H1 (cell line): ENCODE measurements at regions not wholly inside any gene's neighbourhood (a gene's known extent, or its start where the extent isn't known, plus 50 kb on each side); places are given as distances from the start of the nearest gene placed in this dataset.

ENCODE experiments used
- CTCF ChIA-PET: fragments of 300-600 bp; sonication (Branson Sonifier 250); formaldehyde crosslinking; loops from one replicate; lab custom pipeline; 2021; ENCODE audit not compliant: partially characterized antibody; lab: Charles Lee
- POLR2A ChIA-PET: fragments of 300-600 bp; sonication (Branson Sonifier 250); formaldehyde crosslinking; loops from one replicate; lab custom pipeline; 2021; ENCODE audit warnings: inconsistent platforms; ENCODE audit not compliant: partially characterized antibody; lab: Charles Lee
- DNase-seq, 2 experiments: peaks; one replicate each; pipeline versions ENCODE4 v3.0.0 to v3.0.0-alpha.2; 2010 to 2022; ENCODE audit warnings: low spot score in 2 of 2, low read depth in 1 of 2, mixed read lengths in 1 of 2
- FAIRE-seq: peaks from 2 replicates; lab custom pipeline; 2011; peaks lifted over from hg19 to GRCh38; lab: Jason Lieb, UNC
- H2AFZ ChIP-seq: 2 replicates; pipeline ENCODE4 v1.8.1; 2012; ENCODE audit warnings: low read length, inconsistent platforms
- H2AK5ac ChIP-seq: 2 replicates; pipeline ENCODE4 v1.6.1; 2013; ENCODE audit warnings: low read depth, low read length
- H2BK120ac ChIP-seq: replicated peaks from 2 replicates; pipeline ENCODE3; 2013; ENCODE audit warnings: low read depth, low read length, inconsistent platforms
- H2BK12ac ChIP-seq: 2 replicates; pipeline ENCODE4 v1.6.1; 2013; ENCODE audit warnings: low read depth, low read length
- H2BK15ac ChIP-seq: 2 replicates; pipeline ENCODE4 v1.6.1; 2013; ENCODE audit warnings: low read length
- H2BK20ac ChIP-seq: 2 replicates; pipeline ENCODE4 v1.6.1; 2013; ENCODE audit warnings: low read length
- H2BK5ac ChIP-seq: 2 replicates; pipeline ENCODE4 v1.6.1; 2013; ENCODE audit warnings: low read depth, low read length
- H3K14ac ChIP-seq: 2 replicates; pipeline ENCODE4 v1.6.1; 2013; ENCODE audit warnings: inconsistent platforms; ENCODE audit not compliant: insufficient read length
- H3K18ac ChIP-seq: 2 replicates; pipeline ENCODE4 v1.6.1; 2013; ENCODE audit warnings: low read length; ENCODE audit errors: extremely low read depth
- H3K23ac ChIP-seq: 2 replicates; pipeline ENCODE4 v1.6.1; 2013; ENCODE audit warnings: inconsistent platforms; ENCODE audit not compliant: insufficient read length
- H3K23me2 ChIP-seq: 2 replicates; pipeline ENCODE4 v1.6.1; 2013; ENCODE audit warnings: low read depth, low read length
- H3K27ac ChIP-seq: 2 replicates; pipeline ENCODE4 v1.6.1; 2011; ENCODE audit warnings: low read depth, low read length, inconsistent platforms
- H3K27me3 ChIP-seq, 4 experiments: replicated peaks in 1 of 4; 1 replicate in 1 of 4; 2 replicates in 3 of 4; pipeline versions ENCODE4 v1.6.1 to v1.8.1; 2011 to 2013; ENCODE audit warnings: low read length in 3 of 4, mild to moderate bottlenecking in 3 of 4, inconsistent platforms in 2 of 4, mixed read lengths in 2 of 4, moderate library complexity in 1 of 4; ENCODE audit not compliant: control insufficient read depth in 3 of 4, insufficient read depth in 3 of 4; ENCODE audit errors: extremely low read depth in 1 of 4
- H3K36me3 ChIP-seq, 4 experiments: 2 replicates each; pipeline versions ENCODE4 v1.6.1 to v1.8.1; 2011 to 2013; ENCODE audit warnings: mild to moderate bottlenecking in 4 of 4, low read length in 3 of 4, moderate library complexity in 2 of 4, control low read depth in 1 of 4, inconsistent platforms in 1 of 4; ENCODE audit not compliant: insufficient read depth in 4 of 4, control insufficient read depth in 2 of 4
- H3K4ac ChIP-seq: replicated peaks from 2 replicates; pipeline ENCODE3; 2013; ENCODE audit warnings: low read length, low read depth, mixed read lengths, inconsistent platforms; ENCODE audit not compliant: insufficient read length
- H3K4me1 ChIP-seq, 4 experiments: replicated peaks in 1 of 4; 1 replicate in 1 of 4; 2 replicates in 3 of 4; pipeline versions ENCODE4 v1.6.1 to v1.8.1; 2011 to 2013; ENCODE audit warnings: low read length in 3 of 4, inconsistent platforms in 2 of 4, mixed read lengths in 1 of 4; ENCODE audit not compliant: insufficient read depth in 4 of 4, control insufficient read depth in 3 of 4
- H3K4me2 ChIP-seq, 2 experiments: 2 replicates each; pipeline versions ENCODE4 v1.6.1 to v1.8.1; 2011 to 2013; ENCODE audit warnings: low read depth in 2 of 2, low read length in 2 of 2, control low read depth in 1 of 2, inconsistent platforms in 1 of 2, mild to moderate bottlenecking in 1 of 2; ENCODE audit not compliant: insufficient read depth in 1 of 2
- H3K4me3 ChIP-seq, 4 experiments: fragments of 200-600, 300-600 bp in 1 of 4; sonication (generic), shearing (Covaris generic), sonication (Bioruptor Twin) in 1 of 4; 2 replicates each; pipeline versions ENCODE4 v1.5.1 to v1.8.1; 2011 to 2016; ENCODE audit warnings: low read length in 4 of 4, low read depth in 3 of 4, control low read depth in 2 of 4, inconsistent platforms in 2 of 4, mild to moderate bottlenecking in 2 of 4, mixed read lengths in 1 of 4, moderate library complexity in 1 of 4; ENCODE audit not compliant: insufficient read depth in 2 of 4; ENCODE audit errors: extremely low read depth in 1 of 4
- H3K56ac ChIP-seq: replicated peaks from 2 replicates; pipeline ENCODE3; 2013; ENCODE audit warnings: low read depth, mild to moderate bottlenecking, mixed read lengths, low read length, inconsistent platforms; ENCODE audit not compliant: insufficient read length
- H3K79me1 ChIP-seq: 2 replicates; pipeline ENCODE4 v1.6.1; 2013; ENCODE audit warnings: low read depth, low read length, control low read depth
- H3K79me2 ChIP-seq, 2 experiments: 2 replicates each; pipeline versions ENCODE4 v1.6.1 to v1.8.1; 2012 to 2013; ENCODE audit warnings: low read length in 2 of 2, mild to moderate bottlenecking in 2 of 2, inconsistent platforms in 1 of 2; ENCODE audit not compliant: insufficient read depth in 2 of 2, control insufficient read depth in 1 of 2
- H3K9ac ChIP-seq, 4 experiments: replicated peaks in 1 of 4; 1 replicate in 1 of 4; 2 replicates in 3 of 4; pipeline versions ENCODE4 v1.6.1 to v1.8.1; 2011 to 2013; ENCODE audit warnings: low read depth in 3 of 4, low read length in 3 of 4, control low read depth in 2 of 4, mild to moderate bottlenecking in 2 of 4, moderate library complexity in 2 of 4, inconsistent platforms in 1 of 4; ENCODE audit errors: extremely low read depth in 1 of 4
- H3K9me3 ChIP-seq, 2 experiments: 2 replicates each; pipeline versions ENCODE4 v1.6.1 to v1.8.1; 2012 to 2013; ENCODE audit warnings: mild to moderate bottlenecking in 2 of 2, moderate library complexity in 2 of 2, control low read depth in 1 of 2, inconsistent platforms in 1 of 2, low read depth in 1 of 2, low read length in 1 of 2, mixed read lengths in 1 of 2; ENCODE audit not compliant: insufficient read depth in 2 of 2
- H4K20me1 ChIP-seq, 2 experiments: replicated peaks in 1 of 2; 2 replicates each; pipeline versions ENCODE3 to v1.8.1; 2011 to 2013; ENCODE audit warnings: inconsistent platforms in 2 of 2, low read length in 2 of 2, mild to moderate bottlenecking in 1 of 2; ENCODE audit not compliant: insufficient read depth in 2 of 2, control insufficient read depth in 1 of 2
- H4K5ac ChIP-seq: 2 replicates; pipeline ENCODE4 v1.6.1; 2013; ENCODE audit warnings: low read length, low read depth, mixed read lengths, inconsistent platforms; ENCODE audit not compliant: insufficient read length
- H4K8ac ChIP-seq: 2 replicates; pipeline ENCODE4 v1.8.0; 2013; ENCODE audit warnings: mild to moderate bottlenecking, moderate library complexity, low read length, inconsistent platforms; ENCODE audit not compliant: insufficient read depth; ENCODE audit errors: extremely low read depth
- H4K91ac ChIP-seq: replicated peaks from 2 replicates; pipeline ENCODE3; 2013; ENCODE audit warnings: low read length, mixed read lengths, inconsistent platforms; ENCODE audit not compliant: insufficient read length
- BACH1 ChIP-seq: IDR thresholded peaks from 2 replicates; pipeline ENCODE4 v1.6.1; 2012; ENCODE audit warnings: low read length, improper control_type of control experiment
- CEBPB ChIP-seq: IDR thresholded peaks from 2 replicates; pipeline ENCODE4 v1.6.1; 2012; ENCODE audit warnings: low read depth, low read length
- CTCF ChIP-seq, 3 experiments: IDR thresholded peaks; 1 replicate in 2 of 3; 2 replicates in 1 of 3; pipeline versions ENCODE4 v1.5.1 to v1.6.1; 2011; ENCODE audit warnings: low read length in 3 of 3, mild to moderate bottlenecking in 3 of 3, inconsistent platforms in 2 of 3, low read depth in 1 of 3, moderate library complexity in 1 of 3; ENCODE audit not compliant: insufficient read depth in 1 of 3; ENCODE audit errors: control extremely low read depth in 1 of 3
- HDAC2 ChIP-seq, 2 experiments: fragments of 300-600 bp in 1 of 2; sonication (generic) in 1 of 2; IDR thresholded peaks; 2 replicates each; pipeline ENCODE4 v1.6.1; 2011 to 2012; ENCODE audit warnings: low read depth in 2 of 2, low read length in 2 of 2, mild to moderate bottlenecking in 2 of 2, moderate library complexity in 2 of 2, borderline replicate concordance in 1 of 2, inconsistent platforms in 1 of 2
- JUN ChIP-seq: IDR thresholded peaks from 2 replicates; pipeline ENCODE4 v1.6.1; 2011; ENCODE audit warnings: low read depth, mild to moderate bottlenecking, improper control_type of control experiment, low read length
- RAD21 ChIP-seq, 2 experiments: IDR thresholded peaks in 1 of 2; conservative IDR thresholded peaks in 1 of 2; 2 replicates each; pipeline ENCODE4 v1.6.1; 2011; ENCODE audit warnings: low read depth in 2 of 2, low read length in 2 of 2, improper control_type of control experiment in 1 of 2, inconsistent platforms in 1 of 2, mild to moderate bottlenecking in 1 of 2, moderate library complexity in 1 of 2
- RXRA ChIP-seq: IDR thresholded peaks from 2 replicates; pipeline ENCODE4 v1.6.1; 2011; ENCODE audit warnings: low read depth, mild to moderate bottlenecking, low read length, moderate library complexity; ENCODE audit not compliant: insufficient read depth
- WGBS, 2 experiments: shearing (Covaris generic) in 1 of 2; methylation state at CpG; one replicate each; pipeline versions ENCODE4 v1.1.6 to v1.1.7; 2013 to 2015; ENCODE audit warnings: low lambda C conversion rate in 2 of 2, mixed read lengths in 2 of 2, inconsistent platforms in 1 of 2, low coverage in 1 of 2, missing lambda C conversion rate in 1 of 2; ENCODE audit not compliant: insufficient replicate concordance in 2 of 2, insufficient coverage in 1 of 2, insufficient read length in 1 of 2; ENCODE audit errors: extremely low coverage in 1 of 2, missing lambda C conversion rate in 1 of 2; 5-methylcytosine and 5-hydroxymethylcytosine counted together

GRCh38 chr15:81612631-81613030 lies 238.6 kb upstream of the TMC3 start:
- CTCF ChIA-PET: interaction anchor here (1.1 to 4.5 kb wide), 8 partner anchors 9 to 203 kb away, joined by 3 to 14 read pairs (median 4); no protein-coding TSS in a partner anchor

More at GRCh38 chr15:81612631-81613030, 238.6 kb upstream of the TMC3 start:
- Histone ChIP-seq H3K9me3 (no peaks in the 10 kb centered on the region), H3K79me1 (no peaks in the 10 kb centered on the region), H4K20me1 (no peaks in the 10 kb centered on the region), H2BK15ac (no peak overlapping the region)
- DNase-seq (peak; percentile 17 to 53), FAIRE-seq (no peak)
- TF ChIP-seq HDAC2 (IDR thresholded peaks at IDR 0.05; ENCODE audit: borderline replicate concordance in 1 of 2, low read depth in 2 of 2, low read length in 2 of 2) (no peak), RAD21 (IDR thresholded peaks at IDR 0.05 in 1 of 2, conservative IDR thresholded peaks at IDR 0.05 in 1 of 2; ENCODE audit: low read depth in 2 of 2, low read length in 2 of 2) (peak; percentile 51 to 64), BACH1 (no peak), RXRA (no peak), CTCF (IDR thresholded peaks at IDR 0.05; ENCODE audit: control extremely low read depth in 1 of 3, insufficient read depth in 1 of 3, low read depth in 1 of 3, low read length in 3 of 3) (peak; percentile 50 to 71 (median 51)), CEBPB (no peak), JUN (no peak)
- TF ChIP-seq, all 59 proteins: peak for 2
- H3K79me2 ChIP-seq: no peaks in the 10 kb centered on the region
- no peak overlapping the region for H4K5ac ChIP-seq
- 0 out of 2 replicates have a peak overlapping the region, but pooled peaks have one; percentile 1 for H2AFZ ChIP-seq
- H3K4me1 ChIP-seq: peaks cover 0 to 4% (median 0%) of the 10 kb centered on the region in 4 experiments; a peak in 1 of 7 replicates
- no peak overlapping the region for H3K27ac ChIP-seq
- H4K8ac ChIP-seq: no peak overlapping the region
- no peaks in the 10 kb centered on the region; a peak in 1 of 7 replicates for H3K27me3 ChIP-seq
- no peak overlapping the region for H3K4me3 ChIP-seq
- H2BK20ac ChIP-seq: no peak overlapping the region
- no peaks in the 10 kb centered on the region for H3K36me3 ChIP-seq
- H2BK12ac ChIP-seq: no peak overlapping the region
- H2BK120ac ChIP-seq: no peak overlapping the region
- no peak overlapping the region for H3K14ac ChIP-seq
- no peak overlapping the region for H2AK5ac ChIP-seq
- H2BK5ac ChIP-seq: no peak overlapping the region
- no peaks in the 10 kb centered on the region for H3K23me2 ChIP-seq
- no peak overlapping the region for H3K4me2 ChIP-seq
- POLR2A ChIA-PET: no interaction called here
- 64% methylated on average over 2 of the region's 2 CpGs; no CpG with 5 or more reads in 1 of the 2 experiments for WGBS, 2 experiments
- H3K4ac ChIP-seq: no peak overlapping the region
- H3K9ac ChIP-seq: no peak overlapping the region
- no peak overlapping the region for H3K56ac ChIP-seq
- no peak overlapping the region for H3K23ac ChIP-seq
- H4K91ac ChIP-seq: no peak overlapping the region
- H3K18ac ChIP-seq: no peak overlapping the region
